ENCODE measurements at regions not wholly inside any gene's neighbourhood (a gene's known extent, or its start where the extent isn't known, plus 50 kb on each side); places are given as distances from the start of the nearest gene placed in this dataset.
"Not testable (repeated sequence)": the region's sequence is repeated elsewhere in the genome, so short reads cannot be mapped to it uniquely, and the experiment has no call there.

GRCh38 chr11:23151819-23152218, 291.5 kb upstream of the CCDC179 start:
- H3K36me3 Mint-ChIP-seq, result no peaks in the 10 kb centered on the region
- no peaks in the 10 kb centered on the region for H3K9me3 Mint-ChIP-seq
- H3K27me3 Mint-ChIP-seq, result no peaks in the 10 kb centered on the region
- no peak overlapping the region for H3K27ac Mint-ChIP-seq
- H3K4me1 Mint-ChIP-seq, result no peaks in the 10 kb centered on the region
- H3K4me3 Mint-ChIP-seq, result no peak overlapping the region

DNA sequence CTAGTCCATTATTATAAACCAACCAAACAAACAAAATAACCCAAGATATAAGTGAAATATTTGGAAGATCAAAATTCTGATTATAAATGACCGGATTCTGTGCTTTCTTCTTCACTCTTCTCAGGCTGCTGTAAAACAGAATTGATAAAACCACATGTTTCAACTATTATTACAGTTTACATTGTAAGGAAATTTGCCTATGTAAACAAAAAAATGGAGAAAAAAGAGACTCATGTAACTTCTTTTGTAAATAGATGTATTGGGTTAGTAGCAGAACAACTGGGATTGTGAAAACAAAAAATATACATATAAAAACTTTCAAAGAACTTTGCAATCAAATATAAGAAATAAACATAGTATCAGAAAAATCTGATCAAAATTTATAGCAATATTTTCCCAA, 295.2 kb upstream of the CCDC179 start:
- H3K36me3 Mint-ChIP-seq, result no peaks in the 10 kb centered on the region
- no peak overlapping the region for H3K27ac Mint-ChIP-seq
- H3K4me1 Mint-ChIP-seq, result no peaks in the 10 kb centered on the region
- no peak overlapping the region for H3K4me3 Mint-ChIP-seq
- H3K27me3 Mint-ChIP-seq, result no peaks in the 10 kb centered on the region
- no peaks in the 10 kb centered on the region for H3K9me3 Mint-ChIP-seq

- Mint-ChIP-seq H3K4me3 (no peak overlapping the region), H3K27ac (no peak overlapping the region), H3K9me3 (peaks cover 0 to 7% (median 2%) of the 10 kb centered on the region in 3 donors), H3K36me3 (peaks cover 1% of the 10 kb centered on the region), H3K4me1 (no peaks in the 10 kb centered on the region), H3K27me3 (no peaks in the 10 kb centered on the region)
Observed at GRCh38 chr11:23164022-23164421, 303.7 kb upstream of the CCDC179 start.

DNA sequence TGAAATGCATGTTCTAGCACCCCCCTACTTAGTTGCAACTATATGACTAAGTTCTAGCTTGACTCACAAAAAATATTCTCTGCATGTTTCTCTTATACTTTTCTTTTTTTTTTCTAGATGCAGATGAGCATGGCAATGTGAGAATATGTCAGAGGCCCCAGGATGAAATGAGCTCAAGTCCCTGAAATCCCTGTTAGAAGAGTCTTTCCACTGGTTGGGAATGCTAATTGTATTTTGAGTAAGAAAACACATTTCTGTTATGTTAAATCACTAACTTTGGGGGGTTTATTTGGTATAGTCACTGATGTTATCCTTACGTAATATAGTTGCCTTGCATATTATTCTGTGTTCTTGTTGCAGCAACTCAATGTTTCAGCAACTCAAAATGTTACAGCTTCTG, 306.1 kb upstream of the CCDC179 start:
- Mint-ChIP-seq H3K4me1 (peaks cover 0 to 2% (median 0%) of the 10 kb centered on the region in 3 donors), H3K27ac (no peak overlapping the region), H3K27me3 (no peaks in the 10 kb centered on the region), H3K4me3 (no peak overlapping the region), H3K9me3 (peaks cover 0 to 7% (median 2%) of the 10 kb centered on the region in 3 donors), H3K36me3 (no peaks in the 10 kb centered on the region)

DNA sequence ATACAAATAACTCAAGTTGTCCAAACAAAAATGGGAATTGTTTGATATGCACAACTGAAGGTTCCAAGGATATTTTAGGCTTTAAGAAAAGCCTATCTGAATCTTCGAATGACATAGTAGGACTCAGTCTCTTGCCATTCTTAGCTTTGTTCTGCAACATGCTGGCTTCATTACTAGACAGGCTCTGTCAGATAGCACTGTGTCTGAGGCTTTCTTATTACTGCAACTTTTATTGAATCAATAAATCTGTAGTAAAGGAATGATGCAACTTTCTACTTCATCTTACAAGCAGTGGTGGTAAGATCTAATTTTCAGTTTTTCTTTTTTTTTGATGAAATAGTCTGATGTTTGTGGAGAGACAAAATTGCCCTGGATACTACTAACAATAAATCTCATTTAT, 319.3 kb upstream of the CCDC179 start:
- Mint-ChIP-seq H3K27me3 (no peaks in the 10 kb centered on the region), H3K36me3 (no peaks in the 10 kb centered on the region), H3K4me3 (no peak overlapping the region), H3K4me1 (peaks cover 0 to 3% (median 0%) of the 10 kb centered on the region in 3 donors), H3K9me3 (peaks cover 3 to 8% (median 6%) of the 10 kb centered on the region in 3 donors), H3K27ac (no peak overlapping the region)

DNA sequence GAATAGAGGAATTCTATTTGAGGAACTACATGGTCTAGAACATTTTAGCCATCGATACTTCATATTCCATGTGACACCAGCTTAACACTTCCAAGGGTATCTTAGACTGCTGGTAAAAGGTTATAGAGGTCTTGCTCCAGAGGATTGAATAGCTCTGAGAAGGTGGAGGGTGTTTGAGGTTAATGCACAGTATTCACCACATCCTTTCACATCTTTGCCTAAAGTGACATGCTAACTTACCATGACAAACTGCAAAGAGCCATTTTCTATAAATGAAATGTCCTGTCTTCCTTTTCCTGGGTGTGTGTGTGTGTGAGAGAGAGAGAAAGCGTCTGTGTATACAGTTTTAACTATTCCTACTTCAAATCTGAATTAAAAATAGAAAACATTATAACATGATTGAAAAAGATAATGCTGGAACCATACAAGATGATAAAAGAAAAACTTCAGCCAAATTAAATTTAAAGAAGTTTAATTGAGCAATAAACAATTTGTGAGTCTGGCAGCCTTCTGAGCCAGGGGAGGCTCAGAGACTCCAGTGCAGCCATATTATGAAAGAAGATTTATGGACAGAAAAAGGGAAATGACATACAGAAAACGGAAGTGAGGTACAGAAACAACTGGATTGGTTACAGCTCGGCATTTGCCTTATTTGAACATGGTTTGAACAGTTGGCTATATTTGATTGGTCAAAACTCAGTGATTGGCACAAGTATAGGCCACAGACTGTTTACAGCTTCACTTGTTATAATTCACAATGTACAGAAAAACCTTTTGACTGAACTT, 320.9 kb upstream of the CCDC179 start:
- peaks cover 3% of the 10 kb centered on the region in 3 donors for H3K9me3 Mint-ChIP-seq
- H3K36me3 Mint-ChIP-seq, result no peaks in the 10 kb centered on the region
- H3K4me3 Mint-ChIP-seq, result no peak overlapping the region
- H3K27ac Mint-ChIP-seq, result no peak overlapping the region
- peaks cover 0 to 2% (median 0%) of the 10 kb centered on the region in 3 donors for H3K4me1 Mint-ChIP-seq
- H3K27me3 Mint-ChIP-seq, result no peaks in the 10 kb centered on the region

GRCh38 chr11:23192256-23192655, 332.0 kb upstream of the CCDC179 start:
- Mint-ChIP-seq H3K4me3 (no peak overlapping the region), H3K9me3 (peaks cover 0 to 6% (median 2%) of the 10 kb centered on the region in 3 donors), H3K27ac (no peak overlapping the region), H3K27me3 (no peaks in the 10 kb centered on the region), H3K4me1 (peaks cover 0 to 1% (median 0%) of the 10 kb centered on the region in 3 donors), H3K36me3 (no peaks in the 10 kb centered on the region)

DNA sequence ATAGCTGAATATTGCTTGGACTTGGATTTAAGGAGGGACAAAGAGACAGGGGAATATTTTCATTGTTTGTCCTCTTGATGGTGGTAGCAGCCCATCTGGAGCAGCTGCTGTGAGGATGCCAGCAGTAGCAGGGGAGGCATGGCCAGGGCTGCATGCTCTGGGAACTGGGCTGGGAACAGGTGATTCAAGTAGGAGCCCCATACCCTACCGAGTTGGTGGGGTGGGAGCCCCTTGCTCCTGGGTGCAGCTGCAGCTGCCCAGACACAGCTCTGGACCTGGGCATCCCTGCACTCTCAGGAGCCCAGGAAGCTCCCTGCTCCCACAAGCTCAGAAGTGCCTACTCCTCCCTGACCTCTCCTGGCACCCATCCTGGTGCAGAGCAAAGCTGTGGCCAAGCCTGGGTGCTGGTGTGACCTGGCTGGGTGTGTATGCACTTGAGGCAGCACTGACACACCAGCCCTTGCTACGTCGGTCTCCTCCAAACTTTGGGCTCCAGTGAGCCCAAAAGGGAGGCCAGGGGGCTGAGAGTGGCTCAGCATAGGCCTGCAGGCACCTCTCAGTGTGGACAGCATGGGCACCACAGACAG, 341.8 kb upstream of the CCDC179 start:
- no peak overlapping the region for H3K4me3 Mint-ChIP-seq
- no peaks in the 10 kb centered on the region for H3K36me3 Mint-ChIP-seq
- H3K27ac Mint-ChIP-seq, result no peak overlapping the region
- H3K9me3 Mint-ChIP-seq, result peaks cover 0 to 10% (median 8%) of the 10 kb centered on the region in 3 donors
- H3K27me3 Mint-ChIP-seq, result no peaks in the 10 kb centered on the region
- no peaks in the 10 kb centered on the region for H3K4me1 Mint-ChIP-seq

DNA sequence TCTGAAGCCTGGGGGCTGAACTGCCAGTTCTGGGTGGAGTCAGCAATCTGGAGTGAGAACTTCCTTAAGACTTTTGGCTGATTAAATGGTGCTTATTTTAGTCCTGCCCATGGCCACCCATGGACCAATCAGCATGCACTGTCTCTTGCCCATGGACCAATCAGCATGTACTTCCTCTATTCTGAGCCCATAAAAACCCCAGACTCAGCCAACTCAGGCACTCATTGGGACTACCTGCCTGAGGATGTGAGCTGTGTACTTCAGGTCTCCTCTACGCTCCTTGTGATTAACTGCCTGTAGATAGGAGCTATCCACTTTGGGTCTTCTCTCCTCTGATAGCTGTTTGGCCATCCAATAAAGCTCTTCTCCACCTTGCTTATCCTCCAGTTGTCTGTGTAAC, 342.3 kb upstream of the CCDC179 start:
- peaks cover 0 to 8% (median 4%) of the 10 kb centered on the region in 3 donors for H3K9me3 Mint-ChIP-seq
- no peaks in the 10 kb centered on the region for H3K4me1 Mint-ChIP-seq
- H3K36me3 Mint-ChIP-seq, result no peaks in the 10 kb centered on the region

DNA sequence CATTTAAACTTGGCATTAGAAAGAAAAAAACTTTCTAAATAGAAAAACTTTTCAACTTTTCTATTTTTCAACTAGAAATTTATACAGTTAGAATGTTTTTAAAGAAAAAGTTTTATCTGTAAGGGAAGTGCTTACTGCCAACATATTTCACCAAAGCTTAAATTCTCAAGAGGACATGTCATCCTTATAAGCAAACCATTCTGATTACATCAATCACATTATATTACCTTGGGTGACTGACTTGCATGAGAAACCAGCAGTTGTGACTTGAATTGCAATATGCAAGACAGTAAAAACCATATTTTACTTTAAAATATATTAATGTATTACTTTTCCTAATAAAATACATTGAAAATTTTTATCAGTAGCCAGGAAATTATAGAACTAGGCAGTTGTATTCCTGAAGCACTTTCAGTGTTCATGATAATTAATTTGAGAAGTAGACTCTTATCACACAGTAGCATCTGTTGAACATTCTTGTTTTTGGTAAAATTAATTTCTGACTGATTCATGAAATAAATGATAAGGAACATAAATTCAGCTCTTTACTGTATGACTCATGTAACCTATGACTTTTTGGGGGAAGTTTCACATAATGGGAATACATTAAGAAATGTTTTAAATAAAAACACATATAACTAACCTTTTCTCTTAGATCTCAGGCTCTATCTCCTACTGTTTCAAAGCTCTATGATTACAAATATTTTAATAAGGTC, 345.0 kb upstream of the CCDC179 start:
- no peaks in the 10 kb centered on the region for H3K4me1 Mint-ChIP-seq
- H3K27me3 Mint-ChIP-seq, result no peaks in the 10 kb centered on the region
- H3K9me3 Mint-ChIP-seq, result peaks cover 0 to 5% (median 0%) of the 10 kb centered on the region in 3 donors
- H3K27ac Mint-ChIP-seq, result no peak overlapping the region
- H3K36me3 Mint-ChIP-seq, result no peaks in the 10 kb centered on the region
- no peak overlapping the region for H3K4me3 Mint-ChIP-seq

More for the DNA sequence above, 342.3 kb upstream of the CCDC179 start:
- H3K27me3 Mint-ChIP-seq, result no peaks in the 10 kb centered on the region
- no peak overlapping the region for H3K27ac Mint-ChIP-seq
- H3K4me3 Mint-ChIP-seq, result no peak overlapping the region

DNA sequence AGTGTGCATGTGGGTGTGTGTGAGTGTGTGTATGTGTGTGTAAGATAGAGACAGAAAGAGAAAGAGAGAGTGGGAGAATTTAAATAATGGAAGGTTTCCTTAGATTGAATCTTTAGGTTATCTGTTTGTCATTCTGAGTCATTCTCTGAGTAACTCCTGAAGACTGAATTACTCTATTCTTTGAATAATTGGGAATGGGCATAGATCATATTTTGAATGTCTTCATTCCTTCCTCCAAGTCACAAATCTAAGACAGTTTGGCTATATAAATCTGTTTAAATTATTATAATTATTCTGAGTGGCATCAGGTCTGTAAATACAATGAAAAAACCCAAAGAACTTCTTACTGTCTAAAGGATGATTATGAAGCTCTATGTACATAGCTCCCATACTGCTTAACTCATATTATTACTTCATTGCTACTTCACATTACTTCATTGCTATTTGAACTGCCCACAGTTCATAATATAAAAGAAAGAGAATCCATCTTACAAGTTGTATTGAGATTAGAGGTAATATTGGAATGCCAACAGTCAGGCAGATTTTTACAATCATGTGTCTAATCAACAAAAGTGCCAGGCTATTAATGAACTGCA, 346.6 kb upstream of the CCDC179 start:
- Mint-ChIP-seq H3K27ac (no peak overlapping the region), H3K36me3 (no peaks in the 10 kb centered on the region), H3K4me3 (no peak overlapping the region), H3K9me3 (peaks cover 0 to 5% (median 0%) of the 10 kb centered on the region in 3 donors), H3K4me1 (no peaks in the 10 kb centered on the region), H3K27me3 (no peaks in the 10 kb centered on the region)

DNA sequence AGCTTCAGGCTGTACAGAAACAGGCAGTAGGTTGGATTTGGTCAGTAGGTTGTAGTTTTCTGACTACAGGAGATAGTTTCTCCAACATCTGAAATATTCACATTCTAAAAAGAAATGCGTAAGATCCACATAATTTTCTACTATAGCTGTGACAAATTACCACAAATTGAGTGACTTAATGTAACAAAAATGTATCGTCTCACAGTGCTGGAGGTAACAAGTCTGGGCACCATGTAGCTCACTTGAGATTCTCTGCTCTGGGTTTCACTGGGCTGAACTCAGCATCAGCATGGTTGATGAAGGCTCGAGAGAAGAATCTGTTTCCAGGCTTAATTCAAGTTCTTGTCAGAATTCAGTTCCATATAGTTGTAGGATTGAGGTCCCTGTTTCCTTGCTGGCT, 350.9 kb upstream of the CCDC179 start:
- H3K36me3 Mint-ChIP-seq, result no peaks in the 10 kb centered on the region

DNA sequence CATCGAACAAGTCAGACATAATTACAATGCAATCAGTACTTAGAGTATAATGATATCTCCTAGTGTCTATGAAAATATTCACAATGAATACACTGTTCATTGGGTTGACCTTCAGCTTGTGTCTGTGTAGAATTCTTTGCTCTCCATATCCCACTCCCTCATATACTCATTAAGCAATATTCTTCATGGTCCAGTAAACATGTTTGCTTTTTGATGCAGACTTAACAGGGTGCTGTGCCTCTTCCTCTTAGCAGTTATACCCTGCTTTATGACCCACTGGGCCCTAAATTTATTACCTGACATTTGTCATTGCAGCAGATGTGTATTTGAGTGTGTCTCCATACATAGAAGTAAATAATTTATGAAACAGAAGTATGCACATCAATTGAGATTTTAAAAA, 352.5 kb upstream of the CCDC179 start:
- H3K9me3 Mint-ChIP-seq, result peaks cover 0 to 9% (median 1%) of the 10 kb centered on the region in 3 donors
- no peaks in the 10 kb centered on the region for H3K36me3 Mint-ChIP-seq
- H3K4me3 Mint-ChIP-seq, result no peak overlapping the region
- no peaks in the 10 kb centered on the region for H3K4me1 Mint-ChIP-seq
- H3K27ac Mint-ChIP-seq, result no peak overlapping the region
- no peaks in the 10 kb centered on the region for H3K27me3 Mint-ChIP-seq

More for the DNA sequence above, 350.9 kb upstream of the CCDC179 start:
- Mint-ChIP-seq H3K27me3 (no peaks in the 10 kb centered on the region), H3K4me3 (no peak overlapping the region), H3K4me1 (no peaks in the 10 kb centered on the region), H3K9me3 (peaks cover 1 to 3% (median 3%) of the 10 kb centered on the region in 3 donors), H3K27ac (no peak overlapping the region)

GRCh38 chr11:23217072-23217471, 356.8 kb upstream of the CCDC179 start:
- no peaks in the 10 kb centered on the region for H3K27me3 Mint-ChIP-seq
- no peak overlapping the region for H3K4me3 Mint-ChIP-seq
- H3K4me1 Mint-ChIP-seq, result no peaks in the 10 kb centered on the region
- no peak overlapping the region for H3K27ac Mint-ChIP-seq
- no peaks in the 10 kb centered on the region for H3K36me3 Mint-ChIP-seq
- peaks cover 0 to 14% (median 4%) of the 10 kb centered on the region in 3 donors for H3K9me3 Mint-ChIP-seq

DNA sequence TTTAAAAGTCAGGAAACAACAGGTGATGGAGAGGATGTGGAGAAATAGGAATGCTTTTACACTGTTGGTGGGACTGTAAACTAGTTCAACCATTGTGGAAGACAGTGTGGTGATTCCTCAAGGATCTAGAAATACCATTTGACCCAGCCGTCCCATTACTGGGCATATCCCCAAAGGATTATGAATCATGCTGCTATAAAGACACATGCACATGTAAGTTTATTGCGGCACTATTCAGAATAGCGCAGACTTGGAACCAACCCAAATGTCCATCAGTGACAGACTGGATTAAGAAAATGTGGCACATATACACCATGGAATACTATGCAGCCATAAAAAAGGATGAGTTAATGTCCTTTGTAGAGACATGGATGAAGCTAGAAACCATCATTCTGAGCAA, 359.8 kb upstream of the CCDC179 start:
- not testable (repeated sequence) for H3K27ac Mint-ChIP-seq, H3K4me3 Mint-ChIP-seq, H3K27me3 Mint-ChIP-seq, H3K36me3 Mint-ChIP-seq, H3K4me1 Mint-ChIP-seq
- peaks cover 0 to 15% (median 6%) of the 10 kb centered on the region in 3 donors for H3K9me3 Mint-ChIP-seq
